HepG2 (cell line): ENCODE measurements at regions not wholly inside any gene's neighbourhood (a gene's known extent, or its start where the extent isn't known, plus 50 kb on each side); places are given as distances from the start of the nearest gene placed in this dataset.

Experiments
- ATAC-seq: fragments of 200-7000 bp; cut with Tn5 transposase; 3 replicates; pipeline ENCODE4 v1.9.1; 2020; ENCODE audit warnings: mild to moderate bottlenecking, moderate library complexity
- BruUV-seq: library from RNA; stranded (reverse); fragments of 400-500 nt; replicated peaks from 2 replicates; lab custom pipeline; 2021; lab: Mats Ljungman, UMichigan
- CTCF ChIA-PET: fragments of 300-600 bp; formaldehyde crosslinking; extraction: SDS; loops from one replicate; lab custom pipeline; 2021; ENCODE audit warnings: low total read pairs, inconsistent platforms, low intra/inter-chr PET ratio; lab: Yijun Ruan, JAX
- POLR2A ChIA-PET: fragments of 350-600 bp; sonication (Branson Sonifier 250); formaldehyde crosslinking; loops from one replicate; lab custom pipeline; 2020; ENCODE audit warnings: antibody characterized with exemption, inconsistent platforms; lab: Yijun Ruan, JAX
- DNase-seq: peaks from one replicate; pipeline ENCODE4 v3.0.0-alpha.2; 2015; ENCODE audit warnings: low spot score
- FAIRE-seq: peaks from 3 replicates; lab custom pipeline; 2011; peaks lifted over from hg19 to GRCh38; lab: Jason Lieb, UNC
- H2AFZ ChIP-seq: one replicate; pipeline ENCODE4 v1.6.1; 2011; ENCODE audit warnings: low read length, inconsistent platforms
- H3K27ac ChIP-seq: fragments of 300-600 bp; 3 replicates; pipeline ENCODE4 v1.8.0; 2011; ENCODE audit warnings: mixed run types, mild to moderate bottlenecking, mixed read lengths, low read length, inconsistent platforms; ENCODE audit not compliant: insufficient read depth; ENCODE audit errors: extremely low read length
- H3K27me3 ChIP-seq, 2 experiments: fragments of 200-600 bp in 1 of 2; 2 replicates in 1 of 2; 3 replicates in 1 of 2; pipeline versions ENCODE4 v1.6.0 to v1.8.0; 2011; ENCODE audit warnings: low read length in 2 of 2, mild to moderate bottlenecking in 2 of 2, moderate library complexity in 2 of 2, inconsistent platforms in 1 of 2; ENCODE audit not compliant: insufficient read depth in 2 of 2, control insufficient read depth in 1 of 2
- H3K36me3 ChIP-seq, 2 experiments: fragments of 200-600 bp in 1 of 2; replicated peaks in 1 of 2; 2 replicates in 1 of 2; 3 replicates in 1 of 2; pipeline versions ENCODE4 v1.5.1 to v1.8.0; 2011; ENCODE audit warnings: low read length in 2 of 2, inconsistent platforms in 1 of 2; ENCODE audit not compliant: insufficient read depth in 2 of 2, control insufficient read depth in 1 of 2
- H3K4me1 ChIP-seq: 2 replicates; pipeline ENCODE4 v1.5.1; 2012; ENCODE audit warnings: low read length, inconsistent platforms; ENCODE audit not compliant: insufficient read depth
- H3K4me2 ChIP-seq: 2 replicates; pipeline ENCODE4 v1.6.0; 2011; ENCODE audit warnings: low read depth, low read length, inconsistent platforms
- H3K4me3 ChIP-seq, 3 experiments: fragments of 200-600 bp in 1 of 3; sonication (generic), shearing (Covaris generic) in 1 of 3; replicated peaks in 1 of 3; 2 replicates each; pipeline ENCODE4 v1.5.1; 2011 to 2016; ENCODE audit warnings: low read length in 3 of 3, inconsistent platforms in 2 of 3, low read depth in 2 of 3, mild to moderate bottlenecking in 2 of 3, control low read depth in 1 of 3, mixed read lengths in 1 of 3; ENCODE audit not compliant: insufficient read depth in 1 of 3
- H3K79me2 ChIP-seq: one replicate; pipeline ENCODE4 v1.6.1; 2011; ENCODE audit warnings: low read length, inconsistent platforms; ENCODE audit not compliant: insufficient read depth
- H3K9ac ChIP-seq: 2 replicates; pipeline ENCODE4 v1.6.0; 2011; ENCODE audit warnings: mild to moderate bottlenecking, low read depth, low read length, inconsistent platforms; ENCODE audit not compliant: insufficient read depth
- H3K9me3 ChIP-seq: 2 replicates; pipeline ENCODE4 v1.5.1; 2012; ENCODE audit warnings: mild to moderate bottlenecking, low read length
- H4K20me1 ChIP-seq: 2 replicates; pipeline ENCODE4 v1.6.0; 2011; ENCODE audit warnings: inconsistent platforms, mild to moderate bottlenecking, low read length, moderate library complexity; ENCODE audit not compliant: insufficient read depth
- EHMT2 ChIP-seq: fragments of 200-600 bp; sonication (generic); IDR thresholded peaks from 2 replicates; pipeline ENCODE4 v1.7.0; 2017; ENCODE audit warnings: antibody characterized with exemption, low read depth, low read length, borderline replicate concordance
- IKZF1 ChIP-seq: fragments of 450-650 bp; IDR thresholded peaks from 2 replicates; pipeline ENCODE4 v1.7.1; 2016
- IRF2 ChIP-seq: IDR thresholded peaks from 2 replicates; pipeline ENCODE4 v1.6.1; 2018; ENCODE audit warnings: missing genetic modification reagents, missing compliant biosample characterization
- KAT7 ChIP-seq: IDR thresholded peaks from 2 replicates; pipeline ENCODE4 v1.6.1; 2018; ENCODE audit warnings: borderline replicate concordance, missing compliant biosample characterization
- MAFK ChIP-seq, 2 experiments: IDR thresholded peaks in 1 of 2; conservative IDR thresholded peaks in 1 of 2; 2 replicates each; pipeline ENCODE4 v1.6.1; 2011; ENCODE audit warnings: improper control_type of control experiment in 2 of 2, low read length in 2 of 2
- NR2F2 ChIP-seq: IDR thresholded peaks from 2 replicates; pipeline ENCODE4 v1.6.1; 2012; ENCODE audit warnings: low read depth, inconsistent platforms, borderline replicate concordance
- PCBP2 ChIP-seq: fragments of 200-400 bp; formaldehyde crosslinking; optimal IDR thresholded peaks from 2 replicates; pipeline ENCODE3; 2018; ENCODE audit warnings: low read length, low read depth; ENCODE audit not compliant: poor library complexity, severe bottlenecking
- SALL1 ChIP-seq: sonication (generic); formaldehyde crosslinking; IDR thresholded peaks from 2 replicates; pipeline ENCODE4 v1.8.0; 2022; ENCODE audit warnings: mild to moderate bottlenecking, missing genetic modification reagents
- SP4 ChIP-seq: sonication (generic); formaldehyde crosslinking; IDR thresholded peaks from 2 replicates; pipeline ENCODE4 v1.8.1; 2023; ENCODE audit warnings: mild to moderate bottlenecking, missing genetic modification reagents
- STAT6 ChIP-seq: sonication (generic); formaldehyde crosslinking; IDR thresholded peaks from 2 replicates; pipeline ENCODE4 v1.4.0; 2020; ENCODE audit warnings: missing genetic modification reagents, mild to moderate bottlenecking, borderline replicate concordance
- ZBTB7B ChIP-seq: sonication (generic); formaldehyde crosslinking; IDR thresholded peaks from 2 replicates; pipeline ENCODE4 v1.4.0; 2020; ENCODE audit warnings: missing genetic modification reagents
- ZMYM4 ChIP-seq: sonication (generic); formaldehyde crosslinking; IDR thresholded peaks from 2 replicates; pipeline ENCODE4 v1.8.1; 2023; ENCODE audit warnings: mild to moderate bottlenecking, missing genetic modification reagents
- ZNF580 ChIP-seq: IDR thresholded peaks from 2 replicates; pipeline ENCODE4 v1.6.1; 2016; ENCODE audit warnings: low read depth, borderline replicate concordance
- ZNF777 ChIP-seq: sonication (generic); formaldehyde crosslinking; IDR thresholded peaks from 2 replicates; pipeline ENCODE4 v1.4.0; 2020; ENCODE audit warnings: missing genetic modification reagents
- ZNF780A ChIP-seq: sonication (generic); formaldehyde crosslinking; IDR thresholded peaks from 2 replicates; pipeline ENCODE4 v1.8.0; 2022; ENCODE audit warnings: mild to moderate bottlenecking, missing genetic modification reagents, moderate library complexity
- WGBS: methylation state at CpG from one replicate; pipeline ENCODE4 v1.1.6; 2017; ENCODE audit warnings: low lambda C conversion rate; 5-methylcytosine and 5-hydroxymethylcytosine counted together
- in situ Hi-C: cut with HindIII; loops from 2 replicates; pipeline ENCODE4 v1.10.0; 2017; ENCODE audit warnings: low pct_unique_long_range_greater_than_20kb; ENCODE audit not compliant: extremely low pct_ligation_motif_present
- intact Hi-C: fragments of 100-400 bp; cut with micrococcal nuclease; formaldehyde crosslinking; loops from one replicate; pipeline ENCODE4 v1.10.0; 2022; ENCODE audit not compliant: unreplicated experiment

- TF ChIP-seq NR2F2: no peak
- TF ChIP-seq, all 625 proteins: peak for 0
Measured at GRCh38 chr2:198961547-198961946, 496.2 kb downstream of the SATB2 start (continued).

- H3K9ac ChIP-seq: no peak overlapping the region
- in situ Hi-C loops: no loop called here
- ATAC-seq (no peak), DNase-seq (no peak), FAIRE-seq (no peak)
- H3K4me2 ChIP-seq: no peak overlapping the region
- POLR2A ChIA-PET: no interaction called here
- H3K4me3 ChIP-seq: no peak overlapping the region
- no peaks in the 10 kb centered on the region for H3K27me3 ChIP-seq
- no peaks in the 10 kb centered on the region for H3K9me3 ChIP-seq
- no peaks in the 10 kb centered on the region for H4K20me1 ChIP-seq
- no peaks in the 10 kb centered on the region for H3K36me3 ChIP-seq
- TF ChIP-seq ZBTB7B (CRISPR knock-in tag) (no peak), PCBP2 (no peak), ZNF780A (CRISPR knock-in tag) (no peak), IKZF1 (no peak), MAFK (conservative IDR thresholded peaks at IDR 0.05 in 1 of 2, IDR thresholded peaks at IDR 0.05 in 1 of 2; ENCODE audit: low read length in 2 of 2) (no peak), KAT7 (CRISPR knock-in tag) (no peak), STAT6 (CRISPR knock-in tag) (no peak), SP4 (no peak), EHMT2 (no peak), ZNF777 (no peak), SALL1 (no peak), ZMYM4 (no peak), ZNF580 (CRISPR knock-in tag) (no peak), IRF2 (CRISPR knock-in tag) (no peak)
- TF ChIP-seq, all 625 proteins: peak for 0
- Histone ChIP-seq H3K4me1 (no peaks in the 10 kb centered on the region), H3K27ac (no peak overlapping the region), H2AFZ (no peak overlapping the region), H3K79me2 (no peaks in the 10 kb centered on the region)
- intact Hi-C loops: no loop called here
- CTCF ChIA-PET: no interaction called here
- WGBS: 5% methylated on average over 1 of the region's 1 CpG
- BruUV-seq: no TSS peak
Measured at GRCh38 chr2:198957181-198957580, 500.6 kb downstream of the SATB2 start.
